ENCODE measurements at regions not wholly inside any gene's neighbourhood (a gene's known extent, or its start where the extent isn't known, plus 50 kb on each side); places are given as distances from the start of the nearest gene placed in this dataset.
"Not testable (repeated sequence)": the region's sequence is repeated elsewhere in the genome, so short reads cannot be mapped to it uniquely, and the experiment has no call there.

GRCh38 chr2:173719471-173719870 is 245.7 kb downstream of the SP3 start:
- no peak overlapping the region for H3K27ac ChIP-seq
- TF ChIP-seq JUNB (IDR thresholded peaks at IDR 0.05) (no peak), MAFK (IDR thresholded peaks at IDR 0.05; ENCODE audit: partially characterized antibody) (no peak), ZSCAN20 (CRISPR knock-in tag; IDR thresholded peaks at IDR 0.05) (no peak), FOSB (CRISPR knock-in tag; IDR thresholded peaks at IDR 0.05) (no peak), CHD2 (IDR thresholded peaks at IDR 0.05; ENCODE audit: low read length, partially characterized antibody) (no peak), NFE2L2 (conservative IDR thresholded peaks at IDR 0.05; ENCODE audit: low read length) (no peak), HMGXB4 (CRISPR knock-in tag; IDR thresholded peaks at IDR 0.05; ENCODE audit: borderline replicate concordance) (no peak), HOXB5 (CRISPR knock-in tag; IDR thresholded peaks at IDR 0.05) (no peak), SMC3 (IDR thresholded peaks at IDR 0.05) (no peak), BHLHE40 (IDR thresholded peaks at IDR 0.05; ENCODE audit: low read depth, low read length) (no peak)
- ATAC-seq (no peak), DNase-seq (ENCODE audit: low read depth in 1 of 2, low spot score in 1 of 2) (no peak), FAIRE-seq (no peak)
- CTCF ChIA-PET, result interaction anchor here (0.7 to 0.9 kb wide), 2 partner anchors 9 to 31 kb away, joined by 3 read pairs; no protein-coding TSS in a partner anchor
- peaks cover 6% of the 10 kb centered on the region; the same call in 2 of the 3 replicates for H3K4me1 ChIP-seq
- H3K9me3 ChIP-seq, result no peaks in the 10 kb centered on the region
- H3K4me3 ChIP-seq, result no peak overlapping the region
- no peak overlapping the region for H3K4me2 ChIP-seq
- 69% methylated on average over 3 of the region's 3 CpGs for WGBS (ENCODE audit: missing lambda C conversion rate)
- POLR2A ChIA-PET, result interaction anchor here (0.7 kb wide), 1 partner anchor 25 kb away, joined by 4 read pairs; no protein-coding TSS in a partner anchor

- TF ChIP-seq SREBF2 (IDR thresholded peaks at IDR 0.05) (no peak), REST (IDR thresholded peaks at IDR 0.05) (no peak), ZSCAN20 (CRISPR knock-in tag; IDR thresholded peaks at IDR 0.05) (no peak), CEBPB (IDR thresholded peaks at IDR 0.05) (no peak), RNF2 (IDR thresholded peaks at IDR 0.05; ENCODE audit: borderline replicate concordance, low read depth) (no peak)
- H3K4me1 ChIP-seq, result peaks cover 6% of the 10 kb centered on the region; the same call in 2 of the 3 replicates
- ATAC-seq (peak in 1 of 2 experiments; percentile 61; a peak in 3 of 6 replicates), FAIRE-seq (no peak), DNase-seq (ENCODE audit: low read depth in 1 of 2, low spot score in 1 of 2) (no peak)
- WGBS (ENCODE audit: missing lambda C conversion rate), result 89% methylated on average over 1 of the region's 1 CpG
- ChIA-PET CTCF (no interaction called here), POLR2A (no interaction called here)
- no peak overlapping the region for H3K27ac ChIP-seq
- H3K9me3 ChIP-seq, result no peaks in the 10 kb centered on the region
- no peak overlapping the region for H3K4me2 ChIP-seq
- H3K4me3 ChIP-seq, result no peak overlapping the region
These were observed 244.9 kb downstream of the SP3 start for GRCh38 chr2:173720306-173720705.

DNA sequence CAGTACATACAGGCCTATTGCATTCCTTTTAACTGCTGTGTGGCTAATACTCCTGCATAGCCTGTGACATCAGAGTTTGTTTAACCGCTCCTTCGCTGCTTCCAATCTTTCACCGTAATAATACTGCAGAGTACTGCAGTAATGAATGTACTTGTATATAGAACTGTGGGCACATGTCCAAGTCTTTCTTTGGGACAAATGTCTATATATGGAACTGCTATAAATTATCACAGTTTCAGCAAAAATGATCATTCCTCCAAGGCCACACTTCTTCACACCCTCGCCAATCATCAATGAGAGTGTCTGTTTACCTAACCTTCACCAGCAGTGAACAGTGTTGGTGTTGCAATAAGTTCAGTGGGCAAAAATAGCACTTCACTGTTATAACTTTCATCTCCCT is 230.4 kb downstream of the SP3 start:
- ATAC-seq, result no peak
- H3K4me1 ChIP-seq, result 0 out of 3 replicates have a peak, but pooled peaks cover 4% of the 10 kb centered on the region
- ChIA-PET CTCF (no interaction called here), POLR2A (no interaction called here)
- no peaks in the 10 kb centered on the region for H3K9me3 ChIP-seq
- H3K4me3 ChIP-seq, result no peak overlapping the region
- FAIRE-seq, result no peak
- TF ChIP-seq, protein P1, sequence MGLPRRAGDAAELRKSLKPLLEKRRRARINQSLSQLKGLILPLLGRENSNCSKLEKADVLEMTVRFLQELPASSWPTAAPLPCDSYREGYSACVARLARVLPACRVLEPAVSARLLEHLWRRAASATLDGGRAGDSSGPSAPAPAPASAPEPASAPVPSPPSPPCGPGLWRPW (IDR thresholded peaks at IDR 0.05), result no peak
- no peak for TF ChIP-seq ZNF302 (CRISPR knock-in tag; IDR thresholded peaks at IDR 0.05)
- TF ChIP-seq E2F6 (IDR thresholded peaks at IDR 0.05; ENCODE audit: borderline replicate concordance, low read depth), result no peak
- no peak for TF ChIP-seq CHD4 (IDR thresholded peaks at IDR 0.05; ENCODE audit: borderline replicate concordance)
- no peak for TF ChIP-seq POLR2AphosphoS2 (conservative IDR thresholded peaks at IDR 0.05; ENCODE audit: low read length)
- TF ChIP-seq CHD2 (IDR thresholded peaks at IDR 0.05; ENCODE audit: low read length, partially characterized antibody), result no peak
- no peak for TF ChIP-seq CTCF (IDR thresholded peaks at IDR 0.05)
- TF ChIP-seq HMGXB4 (CRISPR knock-in tag; IDR thresholded peaks at IDR 0.05; ENCODE audit: borderline replicate concordance), result no peak
- no peak for DNase-seq (ENCODE audit: low read depth in 1 of 2, low spot score in 1 of 2)
- WGBS (ENCODE audit: missing lambda C conversion rate), result 78% methylated on average over 4 of the region's 4 CpGs
- no peak overlapping the region for H3K4me2 ChIP-seq
- no peak overlapping the region for H3K27ac ChIP-seq

GRCh38 chr2:173737954-173738575 is 227.1 kb downstream of the SP3 start:
- ATAC-seq, FAIRE-seq, CTCF ChIA-PET: not testable (repeated sequence)

More at GRCh38 chr2:173737954-173738575, 227.1 kb downstream of the SP3 start:
- H3K4me1 ChIP-seq, result 0 out of 3 replicates have a peak, but pooled peaks cover 11% of the 10 kb centered on the region
- H3K9me3 ChIP-seq; H3K4me3 ChIP-seq; H3K4me2 ChIP-seq; DNase-seq (ENCODE audit: low read depth in 1 of 2, low spot score in 1 of 2); POLR2A ChIA-PET; H3K27ac ChIP-seq: not testable (repeated sequence)

Data from A549 (cell line).